SU-DHL-6 (cell line): ENCODE measurements at regions not wholly inside any gene's neighbourhood (a gene's known extent, or its start where the extent isn't known, plus 50 kb on each side); places are given as distances from the start of the nearest gene placed in this dataset.

Source experiments
- EZH2phosphoT487 ChIP-seq: fragments of 200-600 bp; sonication (generic), shearing (Covaris generic); conservative IDR thresholded peaks from 2 replicates; pipeline ENCODE4 v1.6.1; 2018; ENCODE audit warnings: mild to moderate bottlenecking, antibody characterized with exemption, low read length, moderate library complexity, mixed read lengths
- TF ChIP-seq, protein P1 (sequence below): fragments of 200-600 bp; sonication (generic); IDR thresholded peaks from one replicate; pipeline ENCODE4 v1.5.1; 2017; ENCODE audit warnings: antibody characterized with exemption, mild to moderate bottlenecking, low read length, moderate library complexity; ENCODE audit not compliant: insufficient read depth, poor library complexity, severe bottlenecking

DNA sequence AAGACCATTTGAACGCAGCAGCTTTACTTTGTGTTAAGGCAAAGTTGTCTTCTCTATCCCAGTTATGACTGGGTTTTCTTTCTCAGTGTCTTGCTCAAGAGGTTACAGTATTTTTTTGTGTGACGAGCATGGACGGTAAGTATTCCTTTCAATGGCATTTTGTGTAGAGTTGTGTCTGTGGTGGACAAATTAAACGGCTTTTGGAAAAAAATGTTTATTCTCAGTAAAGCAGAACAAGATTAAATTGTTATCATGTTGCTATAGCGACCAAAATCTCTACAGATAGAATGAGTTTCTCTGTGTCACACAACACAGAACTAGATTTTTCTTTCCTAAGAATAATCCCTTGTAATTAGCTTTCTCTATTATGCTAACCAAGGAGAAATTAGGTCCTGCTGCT is 417.1 kb downstream of the AEBP2 start:
- TF ChIP-seq, protein P1, sequence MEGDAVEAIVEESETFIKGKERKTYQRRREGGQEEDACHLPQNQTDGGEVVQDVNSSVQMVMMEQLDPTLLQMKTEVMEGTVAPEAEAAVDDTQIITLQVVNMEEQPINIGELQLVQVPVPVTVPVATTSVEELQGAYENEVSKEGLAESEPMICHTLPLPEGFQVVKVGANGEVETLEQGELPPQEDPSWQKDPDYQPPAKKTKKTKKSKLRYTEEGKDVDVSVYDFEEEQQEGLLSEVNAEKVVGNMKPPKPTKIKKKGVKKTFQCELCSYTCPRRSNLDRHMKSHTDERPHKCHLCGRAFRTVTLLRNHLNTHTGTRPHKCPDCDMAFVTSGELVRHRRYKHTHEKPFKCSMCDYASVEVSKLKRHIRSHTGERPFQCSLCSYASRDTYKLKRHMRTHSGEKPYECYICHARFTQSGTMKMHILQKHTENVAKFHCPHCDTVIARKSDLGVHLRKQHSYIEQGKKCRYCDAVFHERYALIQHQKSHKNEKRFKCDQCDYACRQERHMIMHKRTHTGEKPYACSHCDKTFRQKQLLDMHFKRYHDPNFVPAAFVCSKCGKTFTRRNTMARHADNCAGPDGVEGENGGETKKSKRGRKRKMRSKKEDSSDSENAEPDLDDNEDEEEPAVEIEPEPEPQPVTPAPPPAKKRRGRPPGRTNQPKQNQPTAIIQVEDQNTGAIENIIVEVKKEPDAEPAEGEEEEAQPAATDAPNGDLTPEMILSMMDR, result no peak
- TF ChIP-seq EZH2phosphoT487, result no peak
